Panc1 (cell line): ENCODE measurements at regions not wholly inside any gene's neighbourhood (a gene's known extent, or its start where the extent isn't known, plus 50 kb on each side); places are given as distances from the start of the nearest gene placed in this dataset.

Experiments used
- ATAC-seq: fragments of 200-7000 bp; cut with Tn5 transposase; 2 replicates; pipeline ENCODE4 v1.9.1; 2020; ENCODE audit warnings: mild to moderate bottlenecking, moderate library complexity
- BruUV-seq: library from RNA; stranded (reverse); fragments of 400-500 nt; replicated peaks from 2 replicates; lab custom pipeline; 2021; lab: Mats Ljungman, UMichigan
- CTCF ChIA-PET: fragments of 300-600 bp; sonication (Branson Sonifier 250); formaldehyde crosslinking; loops from one replicate; lab custom pipeline; 2022; ENCODE audit warnings: antibody characterized with exemption; lab: Charles Lee
- POLR2A ChIA-PET: fragments of 300-600 bp; sonication (Branson Sonifier 250); formaldehyde crosslinking; loops from one replicate; lab custom pipeline; 2022; ENCODE audit warnings: antibody characterized with exemption; lab: Charles Lee
- DNase-seq: peaks from one replicate; pipeline ENCODE4 v3.0.0-alpha.2; 2010; ENCODE audit warnings: low read depth, low spot score
- H3K27ac ChIP-seq: 2 replicates; pipeline ENCODE4 v1.5.1; 2011; ENCODE audit warnings: mild to moderate bottlenecking, low read length, inconsistent platforms
- H3K27me3 ChIP-seq: fragments of 200-500 bp; sonication (Bioruptor generic); 2 replicates; pipeline ENCODE4 v1.6.0; 2014; ENCODE audit warnings: low read length, inconsistent platforms; ENCODE audit not compliant: control insufficient read depth, insufficient read depth
- H3K36me3 ChIP-seq: fragments of 200-500 bp; sonication (Bioruptor generic); 2 replicates; pipeline ENCODE4 v1.5.1; 2014; ENCODE audit warnings: inconsistent platforms, mild to moderate bottlenecking, low read length, moderate library complexity; ENCODE audit not compliant: control insufficient read depth, insufficient read depth
- H3K4me1 ChIP-seq: 2 replicates; pipeline ENCODE4 v1.5.1; 2011; ENCODE audit warnings: inconsistent platforms, mild to moderate bottlenecking, low read length, moderate library complexity; ENCODE audit not compliant: control insufficient read depth, insufficient read depth
- H3K4me3 ChIP-seq, 2 experiments: 2 replicates each; pipeline ENCODE4 v1.5.1; 2011 to 2012; ENCODE audit warnings: low read depth in 2 of 2, low read length in 2 of 2, mild to moderate bottlenecking in 2 of 2, inconsistent platforms in 1 of 2, moderate library complexity in 1 of 2
- H3K9me3 ChIP-seq: fragments of 200-500 bp; sonication (Bioruptor generic); 2 replicates; pipeline ENCODE4 v1.5.1; 2014; ENCODE audit warnings: low read depth, mild to moderate bottlenecking, inconsistent platforms, low read length, moderate library complexity; ENCODE audit not compliant: control insufficient read depth, insufficient read depth
- CTCF ChIP-seq: fragments of 450-650 bp; IDR thresholded peaks from 2 replicates; pipeline ENCODE4 v1.5.1; 2017; ENCODE audit warnings: mild to moderate bottlenecking
- POLR2AphosphoS5 ChIP-seq: IDR thresholded peaks from 2 replicates; pipeline ENCODE4 v1.6.1; 2012; ENCODE audit warnings: mild to moderate bottlenecking, low read depth, low read length, moderate library complexity
- REST ChIP-seq, 2 experiments: IDR thresholded peaks; 2 replicates each; pipeline ENCODE4 v1.6.1; 2011 to 2012; ENCODE audit warnings: low read depth in 2 of 2, control low read depth in 1 of 2, low read length in 1 of 2, mild to moderate bottlenecking in 1 of 2, moderate library complexity in 1 of 2; ENCODE audit not compliant: insufficient read depth in 1 of 2
- SIN3A ChIP-seq: IDR thresholded peaks from 2 replicates; pipeline ENCODE4 v1.6.1; 2012; ENCODE audit warnings: low read depth, mild to moderate bottlenecking, low read length, moderate library complexity, borderline replicate concordance; ENCODE audit not compliant: insufficient read depth
- TCF7L2 ChIP-seq: IDR thresholded peaks from 2 replicates; pipeline ENCODE4 v1.6.1; 2011; ENCODE audit warnings: mild to moderate bottlenecking, low read depth, low read length, inconsistent platforms
- in situ Hi-C: cut with HindIII; loops from 2 replicates; pipeline ENCODE4 v1.10.0; 2016; ENCODE audit warnings: low sequenced_read_pairs, low pct_unique_long_range_greater_than_20kb
- intact Hi-C: fragments of 100-400 bp; cut with micrococcal nuclease; formaldehyde crosslinking; loops from one replicate; pipeline ENCODE4 v1.10.0; 2022; ENCODE audit not compliant: unreplicated experiment

- no peaks in the 10 kb centered on the region for H3K27me3 ChIP-seq
- ATAC-seq (no peak), DNase-seq (no peak)
- ChIA-PET POLR2A (no interaction called here), CTCF (no interaction called here)
- no peaks in the 10 kb centered on the region for H3K36me3 ChIP-seq
- no peak overlapping the region for H3K4me3 ChIP-seq
- intact Hi-C loops (no loop called here), in situ Hi-C loops (no loop called here)
- H3K9me3 ChIP-seq: no peaks in the 10 kb centered on the region
- BruUV-seq: no TSS peak
- TF ChIP-seq TCF7L2: no peak
- no peak for TF ChIP-seq POLR2AphosphoS5
- no peak for TF ChIP-seq SIN3A
- TF ChIP-seq REST (IDR thresholded peaks at IDR 0.05; ENCODE audit: insufficient read depth in 1 of 2, low read depth in 2 of 2, low read length in 1 of 2): no peak
- TF ChIP-seq CTCF: no peak
- H3K27ac ChIP-seq: no peak overlapping the region
- H3K4me1 ChIP-seq: no peaks in the 10 kb centered on the region
These were observed 99.7 kb upstream of the REG3A start for GRCh38 chr2:79259296-79259695.

- intact Hi-C loops: no loop called here
- H3K27ac ChIP-seq: no peak overlapping the region
- DNase-seq: no peak
- no peak for TF ChIP-seq SIN3A
- no peak for TF ChIP-seq REST (IDR thresholded peaks at IDR 0.05; ENCODE audit: insufficient read depth in 1 of 2, low read depth in 2 of 2, low read length in 1 of 2)
- TF ChIP-seq TCF7L2: no peak
- no peak for TF ChIP-seq POLR2AphosphoS5
- TF ChIP-seq CTCF: no peak
- no peaks in the 10 kb centered on the region for H3K9me3 ChIP-seq
- no peak for ATAC-seq
- H3K36me3 ChIP-seq: no peaks in the 10 kb centered on the region
- no TSS peak for BruUV-seq
- in situ Hi-C loops: no loop called here
- H3K4me1 ChIP-seq: no peaks in the 10 kb centered on the region
- no peaks in the 10 kb centered on the region for H3K27me3 ChIP-seq
- CTCF ChIA-PET: no interaction called here
- POLR2A ChIA-PET: no interaction called here
- H3K4me3 ChIP-seq: no peak overlapping the region
These were observed 93.8 kb upstream of the REG3A start for GRCh38 chr2:79253243-79253774.
